ENCODE measurements at regions not wholly inside any gene's neighbourhood (a gene's known extent, or its start where the extent isn't known, plus 50 kb on each side); places are given as distances from the start of the nearest gene placed in this dataset.

- DNase-seq (ENCODE audit: low read depth, low spot score): no peak
- POLR2A ChIA-PET: no interaction called here
- Histone ChIP-seq H3K9me3 (ENCODE audit: control insufficient read depth, insufficient read depth, low read depth, low read length) (no peaks in the 10 kb centered on the region), H3K27ac (ENCODE audit: low read length) (no peak overlapping the region), H3K4me1 (ENCODE audit: control insufficient read depth, insufficient read depth, low read length) (no peaks in the 10 kb centered on the region), H3K4me3 (ENCODE audit: low read depth in 2 of 2, low read length in 2 of 2) (no peak overlapping the region), H3K36me3 (ENCODE audit: control insufficient read depth, insufficient read depth, low read length) (no peaks in the 10 kb centered on the region; the same call in 1 of the 2 replicates), H3K27me3 (ENCODE audit: control insufficient read depth, insufficient read depth, low read length) (no peaks in the 10 kb centered on the region)
- in situ Hi-C loops (cut with HindIII; ENCODE audit: low pct_unique_long_range_greater_than_20kb, low sequenced_read_pairs): no loop called here
- intact Hi-C loops (cut with micrococcal nuclease; ENCODE audit: unreplicated experiment): no loop called here
- BruUV-seq (replicated peaks): no TSS peak
- no peak for ATAC-seq
- TF ChIP-seq REST (IDR thresholded peaks at IDR 0.05; ENCODE audit: insufficient read depth in 1 of 2, low read depth in 2 of 2, low read length in 1 of 2) (no peak), SIN3A (IDR thresholded peaks at IDR 0.05; ENCODE audit: borderline replicate concordance, insufficient read depth, low read depth, low read length) (no peak), CTCF (IDR thresholded peaks at IDR 0.05) (no peak), TCF7L2 (IDR thresholded peaks at IDR 0.05; ENCODE audit: low read depth, low read length) (no peak), POLR2AphosphoS5 (IDR thresholded peaks at IDR 0.05; ENCODE audit: low read depth, low read length) (no peak)
- CTCF ChIA-PET: no interaction called here
Measured at GRCh38 chr4:97215409-97215941, 927.8 kb downstream of the STPG2 start.

- ChIA-PET POLR2A (no interaction called here), CTCF (no interaction called here)
- no peaks in the 10 kb centered on the region for H3K9me3 ChIP-seq (ENCODE audit: control insufficient read depth, insufficient read depth, low read depth, low read length)
- DNase-seq (ENCODE audit: low read depth, low spot score) (no peak), ATAC-seq (no peak)
- intact Hi-C loops (cut with micrococcal nuclease; ENCODE audit: unreplicated experiment) (no loop called here), in situ Hi-C loops (cut with HindIII; ENCODE audit: low pct_unique_long_range_greater_than_20kb, low sequenced_read_pairs) (no loop called here)
- no peak overlapping the region for H3K27ac ChIP-seq (ENCODE audit: low read length)
- no peak overlapping the region for H3K4me3 ChIP-seq (ENCODE audit: low read depth in 2 of 2, low read length in 2 of 2)
- no TSS peak for BruUV-seq (replicated peaks)
- no peaks in the 10 kb centered on the region for H3K4me1 ChIP-seq (ENCODE audit: control insufficient read depth, insufficient read depth, low read length)
- H3K36me3 ChIP-seq (ENCODE audit: control insufficient read depth, insufficient read depth, low read length): no peaks in the 10 kb centered on the region; the same call in 1 of the 2 replicates
- no peak for TF ChIP-seq CTCF (IDR thresholded peaks at IDR 0.05)
- no peak for TF ChIP-seq TCF7L2 (IDR thresholded peaks at IDR 0.05; ENCODE audit: low read depth, low read length)
- TF ChIP-seq SIN3A (IDR thresholded peaks at IDR 0.05; ENCODE audit: borderline replicate concordance, insufficient read depth, low read depth, low read length): no peak
- TF ChIP-seq POLR2AphosphoS5 (IDR thresholded peaks at IDR 0.05; ENCODE audit: low read depth, low read length): no peak
- no peak for TF ChIP-seq REST (IDR thresholded peaks at IDR 0.05; ENCODE audit: insufficient read depth in 1 of 2, low read depth in 2 of 2, low read length in 1 of 2)
- H3K27me3 ChIP-seq (ENCODE audit: control insufficient read depth, insufficient read depth, low read length): no peaks in the 10 kb centered on the region
Measured at GRCh38 chr4:97216046-97216445, 927.2 kb downstream of the STPG2 start.

All from Panc1 (cell line).